H1 (cell line): ENCODE measurements at regions not wholly inside any gene's neighbourhood (a gene's known extent, or its start where the extent isn't known, plus 50 kb on each side); places are given as distances from the start of the nearest gene placed in this dataset.

Experiments
- ATF3 ChIP-seq: IDR thresholded peaks from 2 replicates; pipeline ENCODE4 v1.6.1; 2011; ENCODE audit warnings: low read depth, mild to moderate bottlenecking, low read length; ENCODE audit not compliant: insufficient read depth
- BCL11A ChIP-seq, 2 experiments: IDR thresholded peaks; one replicate each; pipeline ENCODE4 v1.6.1; 2011; ENCODE audit warnings: low read depth in 2 of 2, low read length in 2 of 2, mild to moderate bottlenecking in 2 of 2
- CTCF ChIP-seq, 3 experiments: IDR thresholded peaks; 1 replicate in 2 of 3; 2 replicates in 1 of 3; pipeline versions ENCODE4 v1.5.1 to v1.6.1; 2011; ENCODE audit warnings: low read length in 3 of 3, mild to moderate bottlenecking in 3 of 3, inconsistent platforms in 2 of 3, low read depth in 1 of 3, moderate library complexity in 1 of 3; ENCODE audit not compliant: insufficient read depth in 1 of 3; ENCODE audit errors: control extremely low read depth in 1 of 3
- POLR2A ChIP-seq, 2 experiments: IDR thresholded peaks; 1 replicate in 1 of 2; 2 replicates in 1 of 2; pipeline ENCODE4 v1.6.1; 2011; ENCODE audit warnings: low read depth in 2 of 2, low read length in 2 of 2, mild to moderate bottlenecking in 2 of 2; ENCODE audit errors: control extremely low read depth in 1 of 2
- TAF7 ChIP-seq: optimal IDR thresholded peaks from 2 replicates; pipeline ENCODE3; 2011; ENCODE audit warnings: low read depth, mild to moderate bottlenecking, inconsistent platforms, low read length, moderate library complexity, borderline replicate concordance

DNA sequence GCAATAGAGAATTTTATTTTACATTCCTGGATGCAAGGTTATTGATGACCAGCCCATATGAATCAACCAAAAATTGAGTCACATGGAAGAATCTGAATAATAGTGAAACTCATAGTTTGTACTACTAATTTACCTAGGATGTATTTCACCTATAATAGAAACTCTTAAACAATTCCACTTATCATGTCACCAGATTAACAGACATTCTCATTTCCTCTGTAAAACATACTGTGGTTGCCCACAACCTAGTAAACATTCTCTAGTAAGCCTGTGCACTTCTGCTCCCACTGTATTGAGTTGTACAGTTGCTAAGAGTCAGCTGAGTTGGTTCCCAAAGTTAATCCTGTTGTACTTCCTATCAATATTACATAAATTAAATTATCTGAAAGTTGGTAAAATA, 196.6 kb upstream of the TMTC1 start:
- no peak for TF ChIP-seq POLR2A (IDR thresholded peaks at IDR 0.05; ENCODE audit: control extremely low read depth in 1 of 2, low read depth in 2 of 2, low read length in 2 of 2)
- TF ChIP-seq CTCF (IDR thresholded peaks at IDR 0.05; ENCODE audit: control extremely low read depth in 1 of 3, insufficient read depth in 1 of 3, low read depth in 1 of 3, low read length in 3 of 3), result no peak
- no peak for TF ChIP-seq BCL11A (IDR thresholded peaks at IDR 0.05; ENCODE audit: low read depth in 2 of 2, low read length in 2 of 2)
- no peak for TF ChIP-seq ATF3
- no peak for TF ChIP-seq TAF7
